Activated B cell treated with CpG ODN at 0.5 μM for 24 hours (primary cell): ENCODE measurements at regions not wholly inside any gene's neighbourhood (a gene's known extent, or its start where the extent isn't known, plus 50 kb on each side); places are given as distances from the start of the nearest gene placed in this dataset.

Source experiments
- ATAC-seq: fragments of 200-7000 bp; cut with Tn5 transposase; one replicate; pipeline ENCODE4 v1.10.0; 2021; ENCODE audit warnings: low read depth, mild to moderate bottlenecking, moderate library complexity
- CTCF ChIA-PET: fragments of 350-600 bp; sonication (Branson Sonifier 250); formaldehyde crosslinking; loops from one replicate; lab custom pipeline; 2021; ENCODE audit warnings: antibody characterized with exemption; lab: Charles Lee
- POLR2A ChIA-PET: fragments of 350-600 bp; sonication (Branson Sonifier 250); formaldehyde crosslinking; loops from one replicate; lab custom pipeline; 2021; ENCODE audit warnings: antibody characterized with exemption; lab: Charles Lee
- DNase-seq: peaks from one replicate; pipeline ENCODE4 v3.0.0; 2022
- H3K27ac Mint-ChIP-seq: one replicate; pipeline ENCODE4 v1.8.0; 2020; ENCODE audit warnings: mixed read lengths
- H3K27me3 Mint-ChIP-seq: one replicate; pipeline ENCODE4 v1.8.0; 2021; ENCODE audit warnings: mixed read lengths
- H3K36me3 Mint-ChIP-seq: one replicate; pipeline ENCODE4 v1.8.0; 2021; ENCODE audit warnings: low read depth, mixed read lengths
- H3K4me1 Mint-ChIP-seq: one replicate; pipeline ENCODE4 v1.8.0; 2021; ENCODE audit warnings: mixed read lengths
- H3K4me3 Mint-ChIP-seq: one replicate; pipeline ENCODE4 v1.8.0; 2020; ENCODE audit warnings: mild to moderate bottlenecking, mixed read lengths
- H3K9me3 Mint-ChIP-seq: one replicate; pipeline ENCODE4 v1.8.0; 2020; ENCODE audit warnings: mixed read lengths
- CTCF ChIP-seq: fragments of 200-600 bp; IDR thresholded peaks from one replicate; pipeline ENCODE4 v1.8.0; 2022; ENCODE audit warnings: antibody characterized with exemption, mild to moderate bottlenecking
- intact Hi-C: fragments of 100-400 bp; cut with micrococcal nuclease; formaldehyde crosslinking; loops from one replicate; pipeline ENCODE4 v1.15.1; 2024

GRCh38 chr10:83144461-83144860 lies 994.8 kb upstream of the GHITM start:
- ATAC-seq (no peak), DNase-seq (no peak)
- H3K27me3 Mint-ChIP-seq, result no peaks in the 10 kb centered on the region
- intact Hi-C loops, result no loop called here
- no peak overlapping the region for H3K27ac Mint-ChIP-seq
- H3K9me3 Mint-ChIP-seq, result peaks cover 2% of the 10 kb centered on the region
- ChIA-PET POLR2A (no interaction called here), CTCF (no interaction called here)
- H3K4me1 Mint-ChIP-seq, result no peaks in the 10 kb centered on the region
- no peaks in the 10 kb centered on the region for H3K36me3 Mint-ChIP-seq
- TF ChIP-seq CTCF, result no peak
- H3K4me3 Mint-ChIP-seq, result no peak overlapping the region

DNA sequence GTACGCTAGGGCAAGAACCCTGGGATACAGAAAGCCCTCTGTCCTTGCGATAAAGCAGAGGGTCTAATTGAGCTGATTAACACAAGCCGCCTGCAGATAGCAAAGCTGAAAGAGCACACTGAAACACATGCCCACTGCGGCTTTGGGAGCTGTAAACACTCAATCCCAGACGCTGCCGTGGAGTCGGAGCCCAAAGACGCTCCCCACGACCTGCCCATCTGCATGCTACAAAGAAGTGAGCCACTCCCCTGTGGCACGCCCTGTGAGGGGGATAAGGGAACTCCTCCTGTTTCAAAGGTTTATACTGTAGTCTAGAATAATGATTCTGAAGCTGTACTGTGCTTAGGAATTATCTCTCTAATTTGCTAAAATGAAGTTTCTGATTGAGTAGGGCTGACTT lies 985.6 kb upstream of the GHITM start:
- H3K4me3 Mint-ChIP-seq, result no peak overlapping the region
- H3K4me1 Mint-ChIP-seq, result no peaks in the 10 kb centered on the region
- ChIA-PET CTCF (no interaction called here), POLR2A (no interaction called here)
- H3K36me3 Mint-ChIP-seq, result no peaks in the 10 kb centered on the region
- no peaks in the 10 kb centered on the region for H3K27me3 Mint-ChIP-seq
- no peaks in the 10 kb centered on the region for H3K9me3 Mint-ChIP-seq
- no peak overlapping the region for H3K27ac Mint-ChIP-seq
- DNase-seq (no peak), ATAC-seq (no peak)
- intact Hi-C loops, result no loop called here
- no peak for TF ChIP-seq CTCF

DNA sequence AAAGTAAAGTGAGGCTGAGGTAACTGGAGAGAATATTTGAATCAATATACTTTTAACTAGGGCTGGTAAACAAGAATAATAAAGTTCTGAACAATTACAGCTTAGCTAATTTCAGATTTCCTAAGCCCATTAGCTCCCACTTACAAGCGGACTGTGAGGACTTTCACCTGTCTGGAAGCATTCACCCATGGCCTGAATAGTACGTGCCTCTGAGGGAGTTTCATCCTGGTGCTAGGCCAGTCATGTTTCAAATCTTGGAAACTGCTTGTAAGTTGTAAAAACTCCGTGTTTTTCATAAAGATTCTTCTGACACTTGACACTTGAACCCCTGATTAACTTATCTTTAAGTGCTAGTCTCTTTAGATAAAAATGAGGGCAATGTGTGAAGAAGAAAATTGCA lies 975.2 kb upstream of the GHITM start:
- ATAC-seq (no peak), DNase-seq (no peak)
- no peaks in the 10 kb centered on the region for H3K36me3 Mint-ChIP-seq
- CTCF ChIA-PET, result no interaction called here
- peaks cover 3% of the 10 kb centered on the region for H3K9me3 Mint-ChIP-seq
- no peak for TF ChIP-seq CTCF
- intact Hi-C loops, result no loop called here
- no peak overlapping the region for H3K27ac Mint-ChIP-seq
- H3K27me3 Mint-ChIP-seq, result no peaks in the 10 kb centered on the region
- POLR2A ChIA-PET, result no interaction called here
- no peak overlapping the region for H3K4me3 Mint-ChIP-seq
- no peaks in the 10 kb centered on the region for H3K4me1 Mint-ChIP-seq

- TF ChIP-seq CTCF, result no peak
- no peaks in the 10 kb centered on the region for H3K27me3 Mint-ChIP-seq
- DNase-seq (no peak), ATAC-seq (no peak)
- H3K4me1 Mint-ChIP-seq, result no peaks in the 10 kb centered on the region
- POLR2A ChIA-PET, result no interaction called here
- no peaks in the 10 kb centered on the region for H3K36me3 Mint-ChIP-seq
- H3K4me3 Mint-ChIP-seq, result no peak overlapping the region
- CTCF ChIA-PET, result no interaction called here
- intact Hi-C loops, result no loop called here
- peaks cover 3% of the 10 kb centered on the region for H3K9me3 Mint-ChIP-seq
- H3K27ac Mint-ChIP-seq, result no peak overlapping the region
Observed at GRCh38 chr10:83165265-83165664, 974.0 kb upstream of the GHITM start.

DNA sequence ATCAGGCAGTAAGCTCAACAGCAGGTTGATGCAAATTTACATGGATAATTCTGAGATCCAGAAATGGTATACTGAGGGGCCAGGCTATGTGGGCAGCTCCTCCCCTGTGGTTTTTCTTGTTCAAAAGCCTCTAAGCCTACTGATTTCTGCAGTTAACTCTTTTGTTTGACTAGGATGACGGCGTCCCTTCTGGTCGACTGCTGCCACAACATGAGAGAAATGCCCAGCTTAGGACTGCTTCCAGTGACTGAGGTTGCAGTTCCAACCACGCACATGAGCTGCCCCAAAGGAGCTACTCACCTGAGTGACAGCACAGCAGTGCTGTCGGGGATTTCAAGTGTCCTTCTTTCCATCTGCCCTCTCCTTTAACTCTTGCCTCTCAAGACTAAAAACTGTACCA lies 973.0 kb upstream of the GHITM start:
- POLR2A ChIA-PET, result no interaction called here
- ATAC-seq (no peak), DNase-seq (no peak)
- Mint-ChIP-seq H3K9me3 (peaks cover 3% of the 10 kb centered on the region), H3K27ac (no peak overlapping the region), H3K4me3 (no peak overlapping the region), H3K27me3 (no peaks in the 10 kb centered on the region), H3K4me1 (no peaks in the 10 kb centered on the region), H3K36me3 (no peaks in the 10 kb centered on the region)
- no peak for TF ChIP-seq CTCF
- CTCF ChIA-PET, result no interaction called here
- intact Hi-C loops, result no loop called here
